NCI-H1092 (cell line): ENCODE measurements at regions not wholly inside any gene's neighbourhood (a gene's known extent, or its start where the extent isn't known, plus 50 kb on each side); places are given as distances from the start of the nearest gene placed in this dataset.

Experiments
- DNase-seq: peaks from one replicate; lab custom pipeline; 2025; lab: John Stamatoyannopoulos, UW

- DNase-seq: no peak
Observed at GRCh38 chr15:69793431-69793780, 304.3 kb downstream of the TLE3 start.

GRCh38 chr15:69793781-69794451, 303.8 kb downstream of the TLE3 start:
- DNase-seq: no peak

DNA sequence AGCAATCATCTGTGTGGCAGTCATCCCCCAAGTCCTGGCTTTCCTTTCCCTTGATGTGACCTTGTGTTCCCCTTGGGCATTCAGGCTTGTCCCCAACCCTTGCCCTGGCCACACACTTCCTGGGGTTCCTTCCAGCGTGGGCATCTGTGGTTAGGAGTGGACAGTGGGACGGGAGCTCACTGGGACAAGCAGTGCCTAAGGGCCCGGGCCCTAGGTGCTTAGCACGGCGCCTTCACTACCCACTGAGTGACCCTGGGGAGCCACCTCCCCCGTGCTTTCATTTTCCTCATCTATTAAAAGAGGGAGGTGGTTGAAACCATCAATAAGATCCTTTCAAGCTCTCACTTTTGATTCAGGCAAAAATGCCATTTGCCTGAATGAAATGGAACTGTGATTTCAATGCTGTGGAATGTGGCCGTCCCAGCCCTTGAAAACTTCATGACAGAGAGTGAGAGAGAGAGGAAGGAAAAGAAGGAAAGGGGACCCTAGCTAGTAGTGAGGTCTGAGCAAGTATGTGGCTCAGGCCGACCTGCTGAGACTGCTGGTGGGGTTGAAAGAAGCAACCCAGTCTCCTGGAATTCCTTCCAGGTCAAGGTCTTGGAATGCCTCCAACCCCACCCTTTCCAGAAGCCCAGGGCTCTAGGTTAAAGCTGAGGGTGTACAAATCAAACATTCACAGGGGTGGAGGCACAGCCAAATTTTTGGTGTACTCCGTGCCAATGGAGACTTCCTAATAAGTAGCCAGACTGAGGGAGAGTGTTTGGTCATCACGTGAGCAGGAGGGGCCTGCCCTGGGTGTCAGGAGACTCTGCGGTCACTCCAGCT, 302.9 kb downstream of the TLE3 start:
- no peak for DNase-seq

GRCh38 chr15:69795601-69796000, 302.1 kb downstream of the TLE3 start:
- DNase-seq: no peak

GRCh38 chr15:69797051-69797595, 300.6 kb downstream of the TLE3 start:
- DNase-seq: no peak

DNA sequence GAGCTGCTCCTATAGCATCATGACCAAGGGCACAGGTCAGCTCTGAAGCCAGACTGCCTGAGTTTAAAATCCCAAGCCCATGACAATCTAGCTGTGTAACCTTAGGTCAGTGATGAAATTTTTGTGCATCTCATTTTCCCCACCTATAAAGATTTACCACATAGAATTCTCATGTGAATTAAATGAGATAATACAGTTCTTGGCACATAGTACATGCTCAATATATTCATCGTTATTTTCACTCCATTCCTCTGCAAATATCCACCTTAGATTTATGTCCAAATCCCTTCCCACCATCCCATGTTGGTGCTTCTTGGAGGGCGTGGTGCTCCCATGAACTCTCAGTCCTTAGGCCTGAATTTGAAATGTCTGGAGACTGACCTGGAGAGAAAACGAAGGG, 300.1 kb downstream of the TLE3 start:
- no peak for DNase-seq

DNA sequence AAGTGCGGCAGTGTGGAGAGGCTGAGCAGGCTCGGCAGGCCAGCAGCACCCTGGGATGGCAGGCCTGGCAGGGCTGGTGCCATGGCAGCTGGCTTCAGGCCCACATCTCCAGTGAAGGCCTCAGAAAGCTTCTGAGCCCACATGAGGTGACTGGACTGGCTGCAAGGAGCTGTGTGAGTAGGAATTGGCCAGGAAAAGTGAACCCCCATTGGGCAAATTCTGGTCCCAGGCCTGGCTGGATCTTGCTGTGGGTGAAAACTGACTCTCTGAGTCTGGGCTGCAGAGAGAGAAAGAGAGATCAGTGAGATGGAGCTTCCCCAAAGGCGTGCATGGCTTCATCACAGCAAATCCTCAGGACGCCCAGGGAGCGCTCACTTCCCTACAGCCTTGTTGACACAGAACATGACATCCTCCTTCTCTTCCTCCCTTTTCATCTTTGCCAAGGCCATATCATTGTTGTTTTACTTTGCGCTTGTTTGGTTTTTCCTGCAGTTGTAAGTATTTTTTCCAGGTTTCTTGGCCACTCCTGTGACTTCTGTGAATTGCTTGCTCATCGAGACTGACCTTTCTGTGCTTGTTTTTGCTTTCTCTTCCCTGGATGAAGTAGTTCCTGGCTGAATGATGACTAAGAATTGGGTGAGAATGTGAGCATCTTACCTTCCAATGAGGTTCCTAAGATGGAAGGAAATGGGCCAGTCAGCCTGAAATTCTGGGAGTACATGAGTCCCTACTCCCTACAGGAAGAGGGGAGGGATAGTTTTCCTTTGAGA, 299.1 kb downstream of the TLE3 start:
- DNase-seq: no peak

- DNase-seq: no peak
Observed at GRCh38 chr15:69801144-69801543, 296.6 kb downstream of the TLE3 start.

DNA sequence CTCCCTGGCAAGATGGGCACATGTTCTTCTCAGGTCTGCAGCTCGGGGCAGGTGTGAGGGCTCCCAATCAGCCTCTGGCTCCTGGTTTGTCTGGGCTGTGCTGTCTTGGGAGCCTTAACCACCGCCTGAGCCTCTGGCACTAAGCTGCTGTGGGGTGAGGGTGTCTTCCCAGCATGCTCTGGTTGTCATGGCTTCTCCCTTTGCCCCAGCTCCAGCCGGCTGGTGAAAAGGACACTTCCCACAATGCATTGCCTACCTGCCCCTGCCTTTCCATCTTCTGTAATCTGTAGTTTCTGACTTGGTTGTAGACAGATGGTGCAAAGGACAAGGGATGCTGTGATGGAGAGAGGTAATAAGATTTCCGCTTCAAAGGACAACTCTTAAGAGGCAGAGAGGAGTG, 295.3 kb downstream of the TLE3 start:
- DNase-seq: no peak

GRCh38 chr15:69804786-69805185, 292.9 kb downstream of the TLE3 start:
- no peak for DNase-seq

DNA sequence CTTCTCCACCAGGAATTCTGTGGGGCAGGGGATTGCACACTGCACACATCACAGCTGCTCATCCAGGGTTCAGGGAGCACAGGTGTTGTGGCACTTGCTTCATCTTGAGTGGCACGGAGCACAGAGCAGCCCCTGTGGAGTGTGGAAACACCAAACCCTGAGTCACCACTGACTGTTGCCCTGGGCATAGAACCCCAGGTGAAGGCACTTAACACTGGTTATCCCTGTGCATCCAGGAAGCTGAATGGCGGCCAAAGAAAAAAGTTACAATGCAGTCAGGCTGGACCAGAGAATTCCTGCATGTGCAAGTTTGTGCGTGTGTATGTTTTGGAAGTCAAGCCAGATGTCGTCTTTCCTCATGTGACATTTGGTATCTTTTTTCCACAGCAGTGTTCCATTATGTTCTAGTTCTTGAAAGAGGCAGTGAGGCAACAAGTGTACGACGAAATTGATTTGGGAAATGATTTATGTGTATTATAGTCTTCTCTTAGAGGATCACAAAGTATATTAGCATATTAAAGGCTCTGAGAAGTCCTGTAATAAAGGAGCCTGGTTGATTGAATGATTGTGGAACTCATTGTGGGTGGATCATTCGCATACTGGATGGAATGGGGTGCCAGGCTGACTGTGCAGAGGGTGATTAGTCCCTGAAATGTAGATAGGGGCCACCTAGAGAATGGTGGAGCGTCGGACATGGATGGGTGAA, 292.3 kb downstream of the TLE3 start:
- DNase-seq: no peak

GRCh38 chr15:69806287-69806915, 291.3 kb downstream of the TLE3 start:
- DNase-seq: no peak

GRCh38 chr15:69807721-69808120, 290.0 kb downstream of the TLE3 start:
- no peak for DNase-seq

GRCh38 chr15:69808756-69809155, 289.0 kb downstream of the TLE3 start:
- DNase-seq: no peak

- no peak for DNase-seq
Observed at GRCh38 chr15:69809421-69809820, 288.3 kb downstream of the TLE3 start.

GRCh38 chr15:69810431-69811354, 287.0 kb downstream of the TLE3 start:
- DNase-seq: no peak

- DNase-seq: no peak
Observed at GRCh38 chr15:69812861-69813261, 284.9 kb downstream of the TLE3 start.

GRCh38 chr15:69813881-69814280, 283.8 kb downstream of the TLE3 start:
- DNase-seq: no peak

GRCh38 chr15:69814932-69815331, 282.8 kb downstream of the TLE3 start:
- no peak for DNase-seq

- DNase-seq: no peak
Observed at GRCh38 chr15:69815793-69816192, 281.9 kb downstream of the TLE3 start.
